H9 (cell line): ENCODE measurements at regions not wholly inside any gene's neighbourhood (a gene's known extent, or its start where the extent isn't known, plus 50 kb on each side); places are given as distances from the start of the nearest gene placed in this dataset.

Experiments used
- DNase-seq: peaks from one replicate; pipeline ENCODE4 v3.0.0-alpha.2; 2017
- H2AFZ ChIP-seq: one replicate; pipeline ENCODE4 v1.6.1; 2013; ENCODE audit warnings: mild to moderate bottlenecking, low read length, control low read depth, moderate library complexity
- H2AK5ac ChIP-seq: 2 replicates; pipeline ENCODE4 v1.6.1; 2013; ENCODE audit warnings: low read length, control low read depth, mixed read lengths; ENCODE audit not compliant: insufficient read length
- H2BK120ac ChIP-seq: one replicate; pipeline ENCODE4 v1.6.1; 2013; ENCODE audit warnings: low read depth, mild to moderate bottlenecking, low read length, control low read depth, inconsistent platforms; ENCODE audit not compliant: poor library complexity, severe bottlenecking
- H2BK12ac ChIP-seq: 2 replicates; pipeline ENCODE4 v1.6.1; 2013; ENCODE audit warnings: low read length, control low read depth, mixed read lengths, low read depth; ENCODE audit not compliant: insufficient read length
- H2BK15ac ChIP-seq: 2 replicates; pipeline ENCODE4 v1.6.1; 2013; ENCODE audit warnings: low read depth, low read length, control low read depth
- H2BK20ac ChIP-seq: one replicate; pipeline ENCODE4 v1.6.1; 2013; ENCODE audit warnings: low read depth, mild to moderate bottlenecking, low read length, control low read depth, inconsistent platforms; ENCODE audit not compliant: poor library complexity, severe bottlenecking
- H2BK5ac ChIP-seq: 2 replicates; pipeline ENCODE4 v1.6.1; 2013; ENCODE audit warnings: low read length, control low read depth, mixed read lengths; ENCODE audit not compliant: insufficient read length
- H3K14ac ChIP-seq: 2 replicates; pipeline ENCODE4 v1.6.1; 2013; ENCODE audit warnings: low read length, control low read depth; ENCODE audit not compliant: insufficient read depth
- H3K18ac ChIP-seq: 2 replicates; pipeline ENCODE4 v1.6.1; 2013; ENCODE audit warnings: low read depth, mild to moderate bottlenecking, mixed read lengths, low read length, control low read depth; ENCODE audit not compliant: insufficient read length
- H3K23ac ChIP-seq: 2 replicates; pipeline ENCODE4 v1.6.1; 2013; ENCODE audit warnings: low read length, control low read depth, mixed read lengths, low read depth; ENCODE audit not compliant: insufficient read length
- H3K23me2 ChIP-seq: 2 replicates; pipeline ENCODE4 v1.6.1; 2013; ENCODE audit warnings: low read depth, mild to moderate bottlenecking, mixed read lengths, low read length, control low read depth; ENCODE audit not compliant: insufficient read length, poor library complexity, severe bottlenecking
- H3K27ac ChIP-seq: 2 replicates; pipeline ENCODE4 v1.5.1; 2013; ENCODE audit warnings: low read length, control low read depth, mixed read lengths, low read depth; ENCODE audit not compliant: insufficient read length
- H3K27me3 ChIP-seq: 2 replicates; pipeline ENCODE4 v1.6.1; 2013; ENCODE audit warnings: low read length, control low read depth, inconsistent platforms; ENCODE audit not compliant: insufficient read depth
- H3K4ac ChIP-seq: 2 replicates; pipeline ENCODE4 v1.6.1; 2013; ENCODE audit warnings: low read depth, mild to moderate bottlenecking, control low read depth, inconsistent platforms, low read length, moderate library complexity
- H3K4me1 ChIP-seq: 2 replicates; pipeline ENCODE4 v1.6.1; 2013; ENCODE audit warnings: low read length, control low read depth, inconsistent platforms; ENCODE audit not compliant: insufficient read depth
- H3K4me2 ChIP-seq: 2 replicates; pipeline ENCODE4 v1.6.1; 2013; ENCODE audit warnings: low read length, control low read depth, mixed read lengths; ENCODE audit not compliant: insufficient read length, insufficient read depth
- H3K56ac ChIP-seq: 2 replicates; pipeline ENCODE4 v1.6.1; 2013; ENCODE audit warnings: low read depth, mild to moderate bottlenecking, mixed read lengths, low read length, control low read depth; ENCODE audit not compliant: insufficient read length
- H3K79me1 ChIP-seq: 2 replicates; pipeline ENCODE4 v1.6.1; 2013; ENCODE audit warnings: low read depth, mild to moderate bottlenecking, moderate library complexity, low read length, control low read depth, inconsistent platforms; ENCODE audit not compliant: insufficient read depth, poor library complexity, severe bottlenecking
- H3K79me2 ChIP-seq: 2 replicates; pipeline ENCODE4 v1.6.1; 2013; ENCODE audit warnings: low read length, control low read depth, inconsistent platforms; ENCODE audit not compliant: insufficient read depth
- H3K9ac ChIP-seq: 2 replicates; pipeline ENCODE4 v1.6.1; 2013; ENCODE audit warnings: low read length, control low read depth, mixed read lengths; ENCODE audit not compliant: insufficient read length; ENCODE audit errors: extremely low read depth
- H3K9me3 ChIP-seq: one replicate; pipeline ENCODE4 v1.6.1; 2013; ENCODE audit warnings: low read depth, low read length, inconsistent platforms; ENCODE audit not compliant: control insufficient read depth
- H3T11ph ChIP-seq: one replicate; pipeline ENCODE4 v1.6.1; 2013; ENCODE audit warnings: mild to moderate bottlenecking, low read length, control low read depth, inconsistent platforms
- H4K20me1 ChIP-seq: one replicate; pipeline ENCODE4 v1.6.1; 2013; ENCODE audit not compliant: control insufficient read depth, insufficient read length, insufficient read depth
- H4K5ac ChIP-seq: 2 replicates; pipeline ENCODE4 v1.6.1; 2013; ENCODE audit warnings: low read depth, mild to moderate bottlenecking, mixed read lengths, low read length, control low read depth; ENCODE audit not compliant: insufficient read length
- H4K8ac ChIP-seq: replicated peaks from 2 replicates; pipeline ENCODE4 v1.6.1; 2013; ENCODE audit warnings: low read length, control low read depth, mixed read lengths, low read depth; ENCODE audit not compliant: insufficient read length
- H4K91ac ChIP-seq: 2 replicates; pipeline ENCODE4 v1.6.1; 2013; ENCODE audit warnings: low read depth, mild to moderate bottlenecking, moderate library complexity, mixed read lengths, low read length, control low read depth; ENCODE audit not compliant: insufficient read length
- H3K27ac Mint-ChIP-seq, 3 experiments: 2 replicates in 2 of 3; 3 replicates in 1 of 3; pipeline ENCODE4 v1.8.0; 2020 to 2021; ENCODE audit warnings: mixed read lengths in 3 of 3, mild to moderate bottlenecking in 1 of 3, moderate library complexity in 1 of 3
- H3K27me3 Mint-ChIP-seq: 2 replicates; pipeline ENCODE4 v1.8.0; 2021; ENCODE audit warnings: low read depth, mild to moderate bottlenecking, moderate library complexity, mixed read lengths
- H3K36me3 Mint-ChIP-seq, 3 experiments: 2 replicates in 2 of 3; 3 replicates in 1 of 3; pipeline ENCODE4 v1.8.0; 2020 to 2021; ENCODE audit warnings: low read depth in 3 of 3, mixed read lengths in 3 of 3; ENCODE audit not compliant: insufficient read depth in 1 of 3
- H3K4me1 Mint-ChIP-seq, 2 experiments: 2 replicates each; pipeline ENCODE4 v1.8.0; 2020; ENCODE audit warnings: mixed read lengths in 2 of 2
- H3K4me3 Mint-ChIP-seq, 2 experiments: 2 replicates in 1 of 2; 3 replicates in 1 of 2; pipeline ENCODE4 v1.8.0; 2020 to 2021; ENCODE audit warnings: mild to moderate bottlenecking in 2 of 2, mixed read lengths in 2 of 2, moderate library complexity in 1 of 2
- H3K9me3 Mint-ChIP-seq, 2 experiments: 2 replicates in 1 of 2; 3 replicates in 1 of 2; pipeline ENCODE4 v1.8.0; 2020; ENCODE audit warnings: mild to moderate bottlenecking in 2 of 2, mixed read lengths in 2 of 2, moderate library complexity in 1 of 2
- CTCF ChIP-seq: fragments of 200-600 bp; sonication (generic); conservative IDR thresholded peaks from 3 replicates; pipeline ENCODE4 v1.8.0; 2021; ENCODE audit warnings: antibody characterized with exemption, mild to moderate bottlenecking
- WGBS: extraction: QIAGEN DNeasy Blood & Tissue Kit; methylation state at CpG from one replicate; pipeline ENCODE4 v1.1.7; 2013; ENCODE audit warnings: missing lambda C conversion rate, low lambda C conversion rate, mixed read lengths; ENCODE audit not compliant: insufficient read length; ENCODE audit errors: extremely low coverage; 5-methylcytosine and 5-hydroxymethylcytosine counted together

GRCh38 chr4:178976861-178977260 lies 1534.6 kb upstream of the AGA start:
- no peak overlapping the region for H2BK5ac ChIP-seq
- H3K14ac ChIP-seq, result no peak overlapping the region
- no peak overlapping the region for H3K23ac ChIP-seq
- Mint-ChIP-seq H3K36me3 (no peaks in the 10 kb centered on the region), H3K4me3 (no peak overlapping the region), H3K27me3 (no peaks in the 10 kb centered on the region), H3K9me3 (no peaks in the 10 kb centered on the region), H3K4me1 (no peaks in the 10 kb centered on the region), H3K27ac (no peak overlapping the region)
- H3K4me2 ChIP-seq, result no peak overlapping the region
- no peaks in the 10 kb centered on the region for H3K79me2 ChIP-seq
- no peak overlapping the region for H4K5ac ChIP-seq
- H3K23me2 ChIP-seq, result no peaks in the 10 kb centered on the region
- no peaks in the 10 kb centered on the region for H3K79me1 ChIP-seq
- H4K20me1 ChIP-seq, result no peaks in the 10 kb centered on the region
- H2BK12ac ChIP-seq, result no peak overlapping the region
- no CpG with 5 or more reads among the region's 3 CpGs for WGBS
- no peak overlapping the region for H3K27ac ChIP-seq
- no peak for DNase-seq
- no peak for TF ChIP-seq CTCF
- H4K8ac ChIP-seq, result no peak overlapping the region
- H3K9me3 ChIP-seq, result no peaks in the 10 kb centered on the region
- no peak overlapping the region for H2BK20ac ChIP-seq
- H3T11ph ChIP-seq, result no peak overlapping the region
- no peak overlapping the region for H2BK15ac ChIP-seq
- no peak overlapping the region for H2AFZ ChIP-seq
- H3K56ac ChIP-seq, result no peak overlapping the region
- no peak overlapping the region for H2BK120ac ChIP-seq
- H3K4me1 ChIP-seq, result no peaks in the 10 kb centered on the region; the same call in 1 of the 2 replicates
- no peak overlapping the region for H3K4ac ChIP-seq
- no peak overlapping the region for H3K9ac ChIP-seq
- no peaks in the 10 kb centered on the region for H3K27me3 ChIP-seq
- no peak overlapping the region for H3K18ac ChIP-seq
- H2AK5ac ChIP-seq, result no peak overlapping the region
- H4K91ac ChIP-seq, result no peak overlapping the region
